KMS-11 (cell line): ENCODE measurements at regions not wholly inside any gene's neighbourhood (a gene's known extent, or its start where the extent isn't known, plus 50 kb on each side); places are given as distances from the start of the nearest gene placed in this dataset.

Source experiments
- H2AFZ ChIP-seq: fragments of 200-600 bp; sonication (generic); 2 replicates; pipeline ENCODE4 v1.6.1; 2016; ENCODE audit warnings: antibody characterized with exemption, mixed run types, low read depth
- H3K27ac ChIP-seq: fragments of 200-600 bp; sonication (generic); 2 replicates; pipeline ENCODE4 v1.6.1; 2016; ENCODE audit warnings: mild to moderate bottlenecking, mixed run types
- H3K27me3 ChIP-seq: fragments of 200-600 bp; sonication (generic); 2 replicates; pipeline ENCODE4 v1.6.1; 2017; ENCODE audit warnings: mild to moderate bottlenecking, low read depth, mixed run types, moderate library complexity; ENCODE audit not compliant: insufficient read depth
- H3K36me3 ChIP-seq: fragments of 200-600 bp; sonication (generic); 2 replicates; pipeline ENCODE4 v1.6.1; 2017; ENCODE audit warnings: mild to moderate bottlenecking, mixed run types; ENCODE audit not compliant: insufficient read depth
- H3K4me1 ChIP-seq: fragments of 200-600 bp; sonication (generic); 2 replicates; pipeline ENCODE4 v1.6.1; 2016; ENCODE audit warnings: mild to moderate bottlenecking, low read depth, mixed run types; ENCODE audit not compliant: poor library complexity, severe bottlenecking
- H3K4me2 ChIP-seq: fragments of 200-600 bp; sonication (generic); 2 replicates; pipeline ENCODE4 v1.7.0; 2016; ENCODE audit warnings: mild to moderate bottlenecking, mixed run types
- H3K4me3 ChIP-seq: fragments of 200-600 bp; sonication (generic); IDR thresholded peaks from 2 replicates; pipeline ENCODE4 v1.6.1; 2017; ENCODE audit warnings: low read depth, low read length, mixed read lengths; ENCODE audit not compliant: insufficient read depth
- H3K79me2 ChIP-seq: fragments of 200-600 bp; sonication (generic); 2 replicates; pipeline ENCODE4 v1.6.1; 2016; ENCODE audit warnings: low read depth, mixed run types; ENCODE audit not compliant: insufficient read depth
- H3K9ac ChIP-seq: fragments of 200-600 bp; sonication (generic); 2 replicates; pipeline ENCODE4 v1.6.1; 2016; ENCODE audit warnings: mild to moderate bottlenecking, mixed run types
- H4K20me1 ChIP-seq: fragments of 200-600 bp; sonication (generic); 2 replicates; pipeline ENCODE4 v1.6.1; 2016; ENCODE audit warnings: mild to moderate bottlenecking, mixed run types; ENCODE audit not compliant: insufficient read depth
- TF ChIP-seq, protein P1 (sequence below): fragments of 200-600 bp; sonication (generic); conservative IDR thresholded peaks from 2 replicates; pipeline ENCODE4 v1.6.1; 2017; ENCODE audit warnings: low read depth, mild to moderate bottlenecking, antibody characterized with exemption, low read length, moderate library complexity, mixed read lengths

DNA sequence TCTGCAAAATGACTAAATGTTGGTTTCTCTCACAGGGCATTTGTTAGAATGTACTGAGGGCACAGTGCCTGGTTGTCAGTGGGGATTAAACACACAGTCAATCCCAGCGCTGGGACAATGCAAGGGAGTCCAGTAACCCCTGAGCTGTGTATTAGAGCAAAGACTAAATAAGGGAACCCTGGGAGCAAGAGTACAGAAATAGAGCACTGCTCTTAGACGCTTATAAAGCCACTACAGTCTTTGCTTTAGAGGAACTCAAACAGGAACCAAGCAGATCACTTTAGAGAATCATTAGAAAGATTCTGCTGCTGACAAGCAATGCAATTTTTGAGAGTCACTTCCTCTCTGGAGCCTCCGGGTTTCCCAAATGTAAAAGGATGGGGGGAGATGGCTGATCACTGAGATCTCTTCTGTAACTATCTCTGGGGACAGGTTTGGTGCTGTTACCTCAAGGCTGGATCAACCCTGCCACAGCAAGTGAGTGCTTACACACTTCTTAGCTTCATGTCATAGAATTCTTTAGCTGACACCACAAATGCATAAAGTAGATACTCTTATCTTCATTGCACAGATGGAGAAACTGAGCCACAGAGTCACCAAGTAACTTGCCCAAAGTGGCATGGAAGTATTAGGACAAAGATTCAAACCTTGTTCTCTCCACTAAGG is 137.8 kb upstream of the CPEB2 start:
- TF ChIP-seq, protein P1, sequence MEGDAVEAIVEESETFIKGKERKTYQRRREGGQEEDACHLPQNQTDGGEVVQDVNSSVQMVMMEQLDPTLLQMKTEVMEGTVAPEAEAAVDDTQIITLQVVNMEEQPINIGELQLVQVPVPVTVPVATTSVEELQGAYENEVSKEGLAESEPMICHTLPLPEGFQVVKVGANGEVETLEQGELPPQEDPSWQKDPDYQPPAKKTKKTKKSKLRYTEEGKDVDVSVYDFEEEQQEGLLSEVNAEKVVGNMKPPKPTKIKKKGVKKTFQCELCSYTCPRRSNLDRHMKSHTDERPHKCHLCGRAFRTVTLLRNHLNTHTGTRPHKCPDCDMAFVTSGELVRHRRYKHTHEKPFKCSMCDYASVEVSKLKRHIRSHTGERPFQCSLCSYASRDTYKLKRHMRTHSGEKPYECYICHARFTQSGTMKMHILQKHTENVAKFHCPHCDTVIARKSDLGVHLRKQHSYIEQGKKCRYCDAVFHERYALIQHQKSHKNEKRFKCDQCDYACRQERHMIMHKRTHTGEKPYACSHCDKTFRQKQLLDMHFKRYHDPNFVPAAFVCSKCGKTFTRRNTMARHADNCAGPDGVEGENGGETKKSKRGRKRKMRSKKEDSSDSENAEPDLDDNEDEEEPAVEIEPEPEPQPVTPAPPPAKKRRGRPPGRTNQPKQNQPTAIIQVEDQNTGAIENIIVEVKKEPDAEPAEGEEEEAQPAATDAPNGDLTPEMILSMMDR: no peak
- Histone ChIP-seq H3K27ac (no peak overlapping the region), H3K27me3 (no peaks in the 10 kb centered on the region), H2AFZ (no peak overlapping the region), H3K4me2 (no peak overlapping the region), H3K9ac (no peak overlapping the region), H4K20me1 (no peaks in the 10 kb centered on the region), H3K4me3 (no peak overlapping the region), H3K79me2 (no peaks in the 10 kb centered on the region), H3K36me3 (no peaks in the 10 kb centered on the region), H3K4me1 (no peaks in the 10 kb centered on the region)

GRCh38 chr4:14865031-14865366 is 137.3 kb upstream of the CPEB2 start:
- H3K27ac ChIP-seq: no peak overlapping the region
- H3K36me3 ChIP-seq: no peaks in the 10 kb centered on the region
- H3K79me2 ChIP-seq: no peaks in the 10 kb centered on the region
- H2AFZ ChIP-seq: no peak overlapping the region
- H3K4me1 ChIP-seq: no peaks in the 10 kb centered on the region
- no peak overlapping the region for H3K4me2 ChIP-seq
- no peaks in the 10 kb centered on the region for H4K20me1 ChIP-seq
- no peak overlapping the region for H3K4me3 ChIP-seq
- H3K27me3 ChIP-seq: no peaks in the 10 kb centered on the region
- TF ChIP-seq, protein P1: no peak
- H3K9ac ChIP-seq: no peak overlapping the region

DNA sequence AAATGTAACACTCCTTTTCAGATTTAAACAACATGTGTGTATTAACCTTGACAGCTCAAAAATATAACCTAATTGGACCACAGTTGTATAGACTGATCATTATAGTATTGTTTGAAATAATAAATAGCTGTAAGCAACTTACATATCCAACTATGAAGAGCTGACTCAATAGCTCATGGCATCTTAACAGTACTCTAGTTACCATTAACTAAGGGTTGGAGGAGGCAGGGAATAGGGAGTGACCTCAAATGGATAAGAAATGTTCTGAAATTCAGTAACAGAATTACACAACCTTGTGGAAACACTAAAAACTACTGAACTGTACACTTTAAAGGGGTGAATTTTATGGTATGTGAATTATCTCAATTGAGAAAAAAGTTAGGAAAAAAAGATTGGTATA is 136.5 kb upstream of the CPEB2 start:
- Histone ChIP-seq H3K4me1 (no peaks in the 10 kb centered on the region), H3K4me3 (no peak overlapping the region), H4K20me1 (no peaks in the 10 kb centered on the region), H3K36me3 (no peaks in the 10 kb centered on the region), H3K79me2 (no peaks in the 10 kb centered on the region), H3K27ac (no peak overlapping the region), H3K4me2 (no peak overlapping the region), H3K27me3 (no peaks in the 10 kb centered on the region), H3K9ac (no peak overlapping the region), H2AFZ (no peak overlapping the region)
- TF ChIP-seq, protein P1: no peak

DNA sequence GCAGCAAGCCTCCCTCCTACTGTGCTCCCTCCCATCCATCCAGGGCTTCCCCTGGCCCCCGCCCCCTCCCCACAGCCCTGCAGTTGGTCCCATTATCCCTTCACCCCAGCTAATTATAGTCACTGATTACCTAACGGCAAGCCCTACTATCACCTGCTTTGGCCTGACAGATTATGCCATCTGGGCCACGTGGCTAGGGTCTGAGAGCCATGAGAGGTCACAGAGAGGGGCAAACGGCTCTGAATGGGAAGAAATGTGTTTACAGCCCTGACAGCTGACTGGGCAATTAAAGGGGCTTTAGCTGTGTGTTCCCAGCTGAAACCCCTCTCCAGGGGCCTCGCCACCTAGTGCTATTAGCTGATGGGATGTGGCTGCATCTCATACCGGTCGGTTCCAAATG is 134.4 kb upstream of the CPEB2 start:
- Histone ChIP-seq H3K36me3 (no peaks in the 10 kb centered on the region), H3K79me2 (no peaks in the 10 kb centered on the region), H3K27ac (no peak overlapping the region), H4K20me1 (no peaks in the 10 kb centered on the region), H2AFZ (no peak overlapping the region), H3K4me3 (no peak overlapping the region), H3K9ac (no peak overlapping the region), H3K4me1 (peaks cover 12% of the 10 kb centered on the region), H3K27me3 (no peaks in the 10 kb centered on the region), H3K4me2 (no peak overlapping the region)
- TF ChIP-seq, protein P1: no peak
